ENCODE measurements at regions not wholly inside any gene's neighbourhood (a gene's known extent, or its start where the extent isn't known, plus 50 kb on each side); places are given as distances from the start of the nearest gene placed in this dataset.

DNA sequence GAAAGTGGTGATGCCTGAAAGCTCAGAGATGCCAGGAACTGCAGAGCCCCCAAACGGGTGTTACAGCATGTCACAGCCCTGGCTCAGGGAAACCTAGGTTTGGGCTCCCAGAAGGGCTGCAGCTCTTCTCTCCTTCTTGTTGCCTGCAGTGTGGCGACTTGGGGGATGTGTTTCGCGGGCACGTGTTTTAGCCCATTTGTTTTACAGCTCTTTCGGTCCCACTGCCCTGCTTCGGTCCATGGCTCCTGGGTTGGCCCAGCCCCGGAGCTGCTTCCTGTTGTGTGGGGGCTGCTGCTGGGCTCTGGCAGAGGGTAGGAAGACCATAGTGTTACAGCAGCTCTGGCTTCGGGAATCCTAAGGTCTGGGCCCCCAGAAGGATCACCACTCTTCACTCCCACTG, 222.9 kb upstream of the RIOK2 start:
- Histone ChIP-seq H3K9me2 (ENCODE audit: insufficient read depth, low read length) (no peaks in the 10 kb centered on the region), H3K9ac (ENCODE audit: low read length) (no peak overlapping the region), H3F3A (ENCODE audit: insufficient read depth, low read length, poor library complexity, severe bottlenecking) (no peaks in the 10 kb centered on the region), H2AFZ (ENCODE audit: low read depth, low read length) (no peak overlapping the region), H3K79me2 (replicated peaks; ENCODE audit: insufficient read depth, low read length) (no peaks in the 10 kb centered on the region), H3K27me3 (ENCODE audit: insufficient read depth, low read depth, low read length) (no peaks in the 10 kb centered on the region), H4K20me1 (ENCODE audit: insufficient read depth) (no peaks in the 10 kb centered on the region), H3K27ac (ENCODE audit: low read length) (no peak overlapping the region), H3K4me2 (ENCODE audit: low read length) (no peak overlapping the region), H3K36me3 (ENCODE audit: insufficient read depth, low read length) (no peaks in the 10 kb centered on the region), H3K9me3 (ENCODE audit: low read length) (no peaks in the 10 kb centered on the region), H3K4me3 (ENCODE audit: low read length) (no peak overlapping the region)
- TF ChIP-seq, protein P1, sequence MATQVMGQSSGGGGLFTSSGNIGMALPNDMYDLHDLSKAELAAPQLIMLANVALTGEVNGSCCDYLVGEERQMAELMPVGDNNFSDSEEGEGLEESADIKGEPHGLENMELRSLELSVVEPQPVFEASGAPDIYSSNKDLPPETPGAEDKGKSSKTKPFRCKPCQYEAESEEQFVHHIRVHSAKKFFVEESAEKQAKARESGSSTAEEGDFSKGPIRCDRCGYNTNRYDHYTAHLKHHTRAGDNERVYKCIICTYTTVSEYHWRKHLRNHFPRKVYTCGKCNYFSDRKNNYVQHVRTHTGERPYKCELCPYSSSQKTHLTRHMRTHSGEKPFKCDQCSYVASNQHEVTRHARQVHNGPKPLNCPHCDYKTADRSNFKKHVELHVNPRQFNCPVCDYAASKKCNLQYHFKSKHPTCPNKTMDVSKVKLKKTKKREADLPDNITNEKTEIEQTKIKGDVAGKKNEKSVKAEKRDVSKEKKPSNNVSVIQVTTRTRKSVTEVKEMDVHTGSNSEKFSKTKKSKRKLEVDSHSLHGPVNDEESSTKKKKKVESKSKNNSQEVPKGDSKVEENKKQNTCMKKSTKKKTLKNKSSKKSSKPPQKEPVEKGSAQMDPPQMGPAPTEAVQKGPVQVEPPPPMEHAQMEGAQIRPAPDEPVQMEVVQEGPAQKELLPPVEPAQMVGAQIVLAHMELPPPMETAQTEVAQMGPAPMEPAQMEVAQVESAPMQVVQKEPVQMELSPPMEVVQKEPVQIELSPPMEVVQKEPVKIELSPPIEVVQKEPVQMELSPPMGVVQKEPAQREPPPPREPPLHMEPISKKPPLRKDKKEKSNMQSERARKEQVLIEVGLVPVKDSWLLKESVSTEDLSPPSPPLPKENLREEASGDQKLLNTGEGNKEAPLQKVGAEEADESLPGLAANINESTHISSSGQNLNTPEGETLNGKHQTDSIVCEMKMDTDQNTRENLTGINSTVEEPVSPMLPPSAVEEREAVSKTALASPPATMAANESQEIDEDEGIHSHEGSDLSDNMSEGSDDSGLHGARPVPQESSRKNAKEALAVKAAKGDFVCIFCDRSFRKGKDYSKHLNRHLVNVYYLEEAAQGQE (IDR thresholded peaks at IDR 0.05; ENCODE audit: borderline replicate concordance): no peak
- TF ChIP-seq EP300 (conservative IDR thresholded peaks at IDR 0.05; ENCODE audit: poor library complexity, severe bottlenecking) (no peak), POLR2AphosphoS5 (IDR thresholded peaks at IDR 0.05) (no peak), SMC3 (conservative IDR thresholded peaks at IDR 0.05; ENCODE audit: poor library complexity) (no peak), EZH2 (IDR thresholded peaks at IDR 0.05; ENCODE audit: borderline replicate concordance, insufficient read depth, low read length, poor library complexity, severe bottlenecking) (no peak), MXI1 (conservative IDR thresholded peaks at IDR 0.05; ENCODE audit: poor library complexity, severe bottlenecking) (no peak), RAD21 (conservative IDR thresholded peaks at IDR 0.05) (no peak), TAF1 (IDR thresholded peaks at IDR 0.05; ENCODE audit: low read depth) (no peak)
- TF ChIP-seq, protein P2, sequence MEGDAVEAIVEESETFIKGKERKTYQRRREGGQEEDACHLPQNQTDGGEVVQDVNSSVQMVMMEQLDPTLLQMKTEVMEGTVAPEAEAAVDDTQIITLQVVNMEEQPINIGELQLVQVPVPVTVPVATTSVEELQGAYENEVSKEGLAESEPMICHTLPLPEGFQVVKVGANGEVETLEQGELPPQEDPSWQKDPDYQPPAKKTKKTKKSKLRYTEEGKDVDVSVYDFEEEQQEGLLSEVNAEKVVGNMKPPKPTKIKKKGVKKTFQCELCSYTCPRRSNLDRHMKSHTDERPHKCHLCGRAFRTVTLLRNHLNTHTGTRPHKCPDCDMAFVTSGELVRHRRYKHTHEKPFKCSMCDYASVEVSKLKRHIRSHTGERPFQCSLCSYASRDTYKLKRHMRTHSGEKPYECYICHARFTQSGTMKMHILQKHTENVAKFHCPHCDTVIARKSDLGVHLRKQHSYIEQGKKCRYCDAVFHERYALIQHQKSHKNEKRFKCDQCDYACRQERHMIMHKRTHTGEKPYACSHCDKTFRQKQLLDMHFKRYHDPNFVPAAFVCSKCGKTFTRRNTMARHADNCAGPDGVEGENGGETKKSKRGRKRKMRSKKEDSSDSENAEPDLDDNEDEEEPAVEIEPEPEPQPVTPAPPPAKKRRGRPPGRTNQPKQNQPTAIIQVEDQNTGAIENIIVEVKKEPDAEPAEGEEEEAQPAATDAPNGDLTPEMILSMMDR (IDR thresholded peaks at IDR 0.05; ENCODE audit: poor library complexity, severe bottlenecking): no peak

DNA sequence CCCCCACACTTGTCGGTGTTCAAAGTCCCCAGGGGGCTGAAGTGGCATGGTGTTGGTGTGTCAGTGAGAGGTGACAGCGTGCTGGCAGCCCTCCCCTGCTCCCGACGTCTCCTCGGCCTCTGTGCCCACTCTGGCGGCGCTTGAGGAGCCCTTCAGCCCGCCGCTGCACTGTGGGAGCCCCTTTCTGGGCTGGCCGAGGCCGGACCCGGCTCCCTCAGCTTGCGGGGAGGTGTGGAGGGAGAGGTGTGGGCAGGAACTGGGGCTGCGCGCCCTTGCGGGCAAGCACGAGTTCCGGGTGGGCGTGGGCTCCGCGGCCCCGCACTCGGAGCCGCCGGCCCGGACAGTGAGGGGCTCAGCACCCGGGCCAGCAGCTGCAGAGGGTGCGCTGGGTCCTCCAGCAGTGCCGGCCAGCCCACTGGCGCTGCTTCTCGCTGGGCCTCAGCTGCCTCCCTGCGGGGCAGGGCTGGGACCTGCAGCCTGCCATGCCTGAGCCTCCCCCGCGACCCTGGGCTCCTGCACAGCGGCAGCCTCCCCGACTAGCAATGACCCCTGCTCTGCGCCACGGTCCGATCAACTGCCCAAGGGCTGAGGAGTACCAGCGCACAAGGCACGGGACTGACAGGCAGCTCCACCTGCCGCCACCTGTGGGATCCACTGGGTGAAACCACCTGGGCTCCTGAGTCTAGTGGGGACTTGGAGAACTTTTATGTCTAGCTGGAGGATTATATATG, 224.1 kb upstream of the RIOK2 start:
- Histone ChIP-seq H2AFZ (ENCODE audit: low read depth, low read length) (no peak overlapping the region), H3K9me2 (ENCODE audit: insufficient read depth, low read length) (no peaks in the 10 kb centered on the region), H3K9ac (ENCODE audit: low read length) (no peak overlapping the region), H3K27ac (ENCODE audit: low read length) (no peak overlapping the region), H3K36me3 (ENCODE audit: insufficient read depth, low read length) (no peaks in the 10 kb centered on the region), H3K9me3 (ENCODE audit: low read length) (no peaks in the 10 kb centered on the region), H4K20me1 (ENCODE audit: insufficient read depth) (no peaks in the 10 kb centered on the region), H3K27me3 (ENCODE audit: insufficient read depth, low read depth, low read length) (no peaks in the 10 kb centered on the region), H3F3A (ENCODE audit: insufficient read depth, low read length, poor library complexity, severe bottlenecking) (no peaks in the 10 kb centered on the region), H3K4me2 (ENCODE audit: low read length) (no peak overlapping the region), H3K4me3 (ENCODE audit: low read length) (no peak overlapping the region), H3K79me2 (replicated peaks; ENCODE audit: insufficient read depth, low read length) (no peaks in the 10 kb centered on the region)
- TF ChIP-seq POLR2AphosphoS5 (IDR thresholded peaks at IDR 0.05) (no peak), TAF1 (IDR thresholded peaks at IDR 0.05; ENCODE audit: low read depth) (no peak), SMC3 (conservative IDR thresholded peaks at IDR 0.05; ENCODE audit: poor library complexity) (no peak), MXI1 (conservative IDR thresholded peaks at IDR 0.05; ENCODE audit: poor library complexity, severe bottlenecking) (no peak), EZH2 (IDR thresholded peaks at IDR 0.05; ENCODE audit: borderline replicate concordance, insufficient read depth, low read length, poor library complexity, severe bottlenecking) (no peak), RAD21 (conservative IDR thresholded peaks at IDR 0.05) (no peak), EP300 (conservative IDR thresholded peaks at IDR 0.05; ENCODE audit: poor library complexity, severe bottlenecking) (no peak)
- TF ChIP-seq, protein P1 (IDR thresholded peaks at IDR 0.05; ENCODE audit: borderline replicate concordance): no peak
- TF ChIP-seq, protein P2 (IDR thresholded peaks at IDR 0.05; ENCODE audit: poor library complexity, severe bottlenecking): no peak
